Neural cell (in vitro differentiated cells): ENCODE measurements at regions not wholly inside any gene's neighbourhood (a gene's known extent, or its start where the extent isn't known, plus 50 kb on each side); places are given as distances from the start of the nearest gene placed in this dataset.
"Not testable (repeated sequence)": the region's sequence is repeated elsewhere in the genome, so short reads cannot be mapped to it uniquely, and the experiment has no call there.

Source experiments
- H2AFZ ChIP-seq: fragments of 200-600, 300-800 bp; sonication (generic), shearing (Covaris generic); 2 replicates; pipeline ENCODE4 v1.6.0; 2014; ENCODE audit warnings: low read depth, mild to moderate bottlenecking, antibody characterized with exemption, low read length, moderate library complexity
- H3F3A ChIP-seq: fragments of 200-600 bp; shearing (Covaris generic); 2 replicates; pipeline ENCODE4 v1.6.1; 2016; ENCODE audit warnings: mild to moderate bottlenecking, moderate library complexity, mixed read lengths, antibody characterized with exemption, low read length; ENCODE audit not compliant: insufficient read depth, poor library complexity, severe bottlenecking
- H3K27ac ChIP-seq: fragments of 200-600, 300-800 bp; sonication (generic), shearing (Covaris generic); 2 replicates; pipeline ENCODE4 v1.5.1; 2014; ENCODE audit warnings: mild to moderate bottlenecking, low read length, moderate library complexity
- H3K27me3 ChIP-seq: fragments of 300-800, 200-600 bp; sonication (generic), shearing (Covaris generic); 2 replicates; pipeline ENCODE4 v1.6.0; 2014; ENCODE audit warnings: mild to moderate bottlenecking, low read depth, low read length, moderate library complexity; ENCODE audit not compliant: insufficient read depth
- H3K36me3 ChIP-seq: fragments of 300-800, 200-600 bp; sonication (generic), shearing (Covaris generic); 2 replicates; pipeline ENCODE4 v1.5.1; 2014; ENCODE audit warnings: mild to moderate bottlenecking, antibody characterized with exemption, low read length, moderate library complexity; ENCODE audit not compliant: insufficient read depth
- H3K4me2 ChIP-seq: fragments of 300-800, 200-600 bp; sonication (generic), shearing (Covaris generic); 2 replicates; pipeline ENCODE4 v1.6.0; 2014; ENCODE audit warnings: mild to moderate bottlenecking, low read length
- H3K4me3 ChIP-seq: fragments of 300-800, 200-600 bp; sonication (generic), shearing (Covaris generic); 2 replicates; pipeline ENCODE4 v1.5.1; 2014; ENCODE audit warnings: mild to moderate bottlenecking, low read length, moderate library complexity
- H3K79me2 ChIP-seq: fragments of 200-600 bp; shearing (Covaris generic); replicated peaks from 2 replicates; pipeline ENCODE4 v1.6.0; 2014; ENCODE audit warnings: mild to moderate bottlenecking, low read length, moderate library complexity; ENCODE audit not compliant: insufficient read depth
- H3K9ac ChIP-seq: fragments of 300-800, 200-600 bp; sonication (generic), shearing (Covaris generic); 2 replicates; pipeline ENCODE4 v1.6.1; 2016; ENCODE audit warnings: mild to moderate bottlenecking, low read length, mixed read lengths
- H3K9me2 ChIP-seq: fragments of 200-600 bp; shearing (Covaris generic); 2 replicates; pipeline ENCODE4 v1.6.1; 2016; ENCODE audit warnings: mild to moderate bottlenecking, low read length, mixed read lengths; ENCODE audit not compliant: insufficient read depth
- H3K9me3 ChIP-seq: fragments of 200-600, 300-800 bp; sonication (generic), shearing (Covaris generic); 2 replicates; pipeline ENCODE4 v1.6.1; 2016; ENCODE audit warnings: mild to moderate bottlenecking, mixed run types, low read length, moderate library complexity, mixed read lengths
- H4K20me1 ChIP-seq: fragments of 200-600 bp; shearing (Covaris generic); 2 replicates; pipeline ENCODE4 v1.6.1; 2016; ENCODE audit warnings: mild to moderate bottlenecking, mixed run types; ENCODE audit not compliant: insufficient read depth
- CTCF ChIP-seq: fragments of 450-650 bp; IDR thresholded peaks from 2 replicates; pipeline ENCODE4 v1.5.1; 2014; ENCODE audit warnings: antibody characterized with exemption, mild to moderate bottlenecking, moderate library complexity; ENCODE audit not compliant: poor library complexity, severe bottlenecking
- EP300 ChIP-seq: fragments of 450-650 bp; conservative IDR thresholded peaks from 2 replicates; pipeline ENCODE4 v1.6.1; 2014; ENCODE audit warnings: antibody characterized with exemption, mild to moderate bottlenecking, moderate library complexity; ENCODE audit not compliant: poor library complexity, severe bottlenecking
- EZH2 ChIP-seq: fragments of 200-600, 300-800 bp; shearing (Covaris generic), sonication (generic); IDR thresholded peaks from 2 replicates; pipeline ENCODE4 v1.6.1; 2014; ENCODE audit warnings: antibody characterized with exemption, low read length, borderline replicate concordance, mild to moderate bottlenecking; ENCODE audit not compliant: insufficient read depth, poor library complexity, severe bottlenecking
- MXI1 ChIP-seq: fragments of 450-650 bp; conservative IDR thresholded peaks from 2 replicates; pipeline ENCODE4 v1.6.1; 2014; ENCODE audit warnings: antibody characterized with exemption, mild to moderate bottlenecking; ENCODE audit not compliant: poor library complexity, severe bottlenecking
- POLR2AphosphoS5 ChIP-seq: IDR thresholded peaks from 2 replicates; pipeline ENCODE4 v1.6.1; 2012
- RAD21 ChIP-seq: fragments of 450-650 bp; conservative IDR thresholded peaks from 2 replicates; pipeline ENCODE4 v1.6.1; 2014; ENCODE audit warnings: antibody characterized with exemption, mild to moderate bottlenecking, moderate library complexity
- REST ChIP-seq: IDR thresholded peaks from 2 replicates; pipeline ENCODE4 v1.6.1; 2012; ENCODE audit warnings: borderline replicate concordance
- SMC3 ChIP-seq: fragments of 450-650 bp; conservative IDR thresholded peaks from 2 replicates; pipeline ENCODE4 v1.6.1; 2014; ENCODE audit warnings: antibody characterized with exemption, mild to moderate bottlenecking, moderate library complexity; ENCODE audit not compliant: poor library complexity
- TAF1 ChIP-seq: IDR thresholded peaks from 2 replicates; pipeline ENCODE4 v1.6.1; 2012; ENCODE audit warnings: low read depth

DNA sequence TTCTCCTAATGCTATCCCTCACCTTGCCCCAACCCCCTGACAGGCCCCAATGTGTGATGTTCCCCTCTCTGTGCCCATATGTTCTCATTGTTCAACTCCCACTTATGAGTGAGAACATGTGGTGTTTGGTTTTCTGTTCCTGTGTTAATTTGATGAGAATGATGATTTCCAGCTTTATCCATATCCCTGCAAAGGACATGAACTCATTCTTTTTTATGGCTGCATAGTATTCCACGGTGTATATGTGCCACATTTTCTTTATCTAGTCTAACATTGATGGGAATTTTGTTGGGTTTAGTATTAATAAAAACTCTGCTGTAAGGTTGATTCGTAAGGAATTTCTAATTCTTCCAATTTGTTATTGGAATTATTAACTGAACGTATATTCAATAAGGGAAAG is 450.2 kb downstream of the BTG1 start:
- H3K4me2 ChIP-seq, H3K27me3 ChIP-seq, H3K27ac ChIP-seq, H3K9me3 ChIP-seq, H3K79me2 ChIP-seq, H3K9ac ChIP-seq, H3F3A ChIP-seq, H3K4me3 ChIP-seq, H3K36me3 ChIP-seq, H3K9me2 ChIP-seq, H2AFZ ChIP-seq, H4K20me1 ChIP-seq: not testable (repeated sequence)

DNA sequence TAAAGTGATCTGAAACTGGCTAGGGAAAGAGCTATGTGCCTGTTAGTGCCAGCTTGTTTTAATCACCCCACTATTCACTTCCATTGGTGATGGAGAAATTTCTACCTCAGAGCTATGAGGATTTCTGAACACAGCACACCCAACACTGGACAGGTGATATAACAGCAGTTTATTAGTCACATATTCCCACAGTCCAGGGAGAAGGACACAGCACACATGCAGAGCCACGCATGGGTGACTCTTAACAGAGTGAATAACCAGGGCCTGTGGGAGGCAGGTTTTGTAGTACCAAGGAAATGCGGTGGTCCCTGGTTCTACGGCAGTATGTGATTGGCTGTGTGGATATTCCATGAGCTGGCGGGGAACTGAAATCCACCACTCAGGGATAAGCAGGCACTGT is 455.1 kb downstream of the BTG1 start:
- no peak overlapping the region for H3K4me2 ChIP-seq
- TF ChIP-seq SMC3 (no peak), POLR2AphosphoS5 (no peak), REST (no peak), EP300 (no peak), EZH2 (no peak), CTCF (no peak), TAF1 (no peak), MXI1 (no peak), RAD21 (no peak)
- H3K36me3 ChIP-seq = no peaks in the 10 kb centered on the region
- H3K4me3 ChIP-seq = no peak overlapping the region
- H3K9me3 ChIP-seq = no peaks in the 10 kb centered on the region
- H3K27me3 ChIP-seq = no peaks in the 10 kb centered on the region
- no peak overlapping the region for H3K9ac ChIP-seq
- no peaks in the 10 kb centered on the region for H3K79me2 ChIP-seq
- H2AFZ ChIP-seq = no peak overlapping the region
- no peaks in the 10 kb centered on the region for H4K20me1 ChIP-seq
- H3K27ac ChIP-seq = no peak overlapping the region
- no peaks in the 10 kb centered on the region for H3F3A ChIP-seq
- no peaks in the 10 kb centered on the region for H3K9me2 ChIP-seq
